ENCODE measurements at regions not wholly inside any gene's neighbourhood (a gene's known extent, or its start where the extent isn't known, plus 50 kb on each side); places are given as distances from the start of the nearest gene placed in this dataset.
"Not testable (repeated sequence)": the region's sequence is repeated elsewhere in the genome, so short reads cannot be mapped to it uniquely, and the experiment has no call there.

DNA sequence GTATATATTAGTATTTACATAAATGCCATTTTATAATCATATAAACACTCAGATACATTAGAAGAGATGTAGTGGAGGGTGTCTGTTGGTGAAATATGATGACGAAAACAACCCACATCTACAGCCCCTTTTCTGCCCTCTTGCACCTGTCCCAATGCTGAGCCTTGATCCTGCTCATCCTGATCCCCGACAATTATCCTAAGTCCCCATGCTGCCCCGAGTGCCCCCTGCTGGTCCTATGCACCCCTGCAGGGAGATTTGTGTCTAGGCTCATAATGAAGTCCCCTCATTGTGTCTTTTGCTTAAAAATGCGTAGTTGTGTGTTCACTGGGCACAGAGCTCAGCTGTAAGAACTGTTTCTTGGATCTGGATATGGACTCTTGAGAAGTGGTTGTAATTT, 554.5 kb downstream of the TMEM121 start:
- 49% methylated on average over 4 of the region's 4 CpGs; no CpG with 5 or more reads in 1 of the 2 donors for WGBS, 2 donors
- intact Hi-C loops (cut with DNase I), result no loop called here
- H3K4me1 ChIP-seq, result no peaks in the 10 kb centered on the region
- FAIRE-seq (no peak), ATAC-seq (no peak), DNase-seq (no peak)
- no peak overlapping the region for H3K4me3 ChIP-seq
- peaks cover 0 to 3% (median 0%) of the 10 kb centered on the region in 4 donors for H3K27me3 ChIP-seq
- H3K36me3 ChIP-seq, result no peaks in the 10 kb centered on the region
- TF ChIP-seq, protein P1, sequence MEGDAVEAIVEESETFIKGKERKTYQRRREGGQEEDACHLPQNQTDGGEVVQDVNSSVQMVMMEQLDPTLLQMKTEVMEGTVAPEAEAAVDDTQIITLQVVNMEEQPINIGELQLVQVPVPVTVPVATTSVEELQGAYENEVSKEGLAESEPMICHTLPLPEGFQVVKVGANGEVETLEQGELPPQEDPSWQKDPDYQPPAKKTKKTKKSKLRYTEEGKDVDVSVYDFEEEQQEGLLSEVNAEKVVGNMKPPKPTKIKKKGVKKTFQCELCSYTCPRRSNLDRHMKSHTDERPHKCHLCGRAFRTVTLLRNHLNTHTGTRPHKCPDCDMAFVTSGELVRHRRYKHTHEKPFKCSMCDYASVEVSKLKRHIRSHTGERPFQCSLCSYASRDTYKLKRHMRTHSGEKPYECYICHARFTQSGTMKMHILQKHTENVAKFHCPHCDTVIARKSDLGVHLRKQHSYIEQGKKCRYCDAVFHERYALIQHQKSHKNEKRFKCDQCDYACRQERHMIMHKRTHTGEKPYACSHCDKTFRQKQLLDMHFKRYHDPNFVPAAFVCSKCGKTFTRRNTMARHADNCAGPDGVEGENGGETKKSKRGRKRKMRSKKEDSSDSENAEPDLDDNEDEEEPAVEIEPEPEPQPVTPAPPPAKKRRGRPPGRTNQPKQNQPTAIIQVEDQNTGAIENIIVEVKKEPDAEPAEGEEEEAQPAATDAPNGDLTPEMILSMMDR (IDR thresholded peaks at IDR 0.05), result no peak
- no peak overlapping the region for H3K27ac ChIP-seq
- no peaks in the 10 kb centered on the region for H3K9me3 ChIP-seq

DNA sequence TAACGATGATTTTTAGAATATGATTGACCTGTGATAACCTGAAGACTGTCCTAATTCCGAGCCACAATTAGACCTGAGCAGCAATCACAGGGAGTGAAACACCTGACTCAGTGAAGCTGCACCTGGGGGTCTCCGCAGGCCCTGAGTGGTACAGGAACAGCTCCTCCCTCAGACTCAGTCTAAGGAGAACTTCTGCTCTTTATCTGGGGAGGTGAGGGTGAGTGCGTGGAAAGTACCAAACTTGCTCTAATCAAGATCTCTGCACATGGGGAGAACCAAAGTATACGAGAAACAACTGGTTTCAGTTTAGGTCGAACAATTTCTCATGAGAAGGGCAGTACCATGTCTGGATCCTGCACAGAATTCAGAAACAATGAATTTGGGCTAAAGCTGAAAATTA, 555.3 kb downstream of the TMEM121 start:
- FAIRE-seq; H3K27me3 ChIP-seq; H3K36me3 ChIP-seq; DNase-seq; H3K4me3 ChIP-seq; H3K27ac ChIP-seq; ATAC-seq; intact Hi-C loops (cut with DNase I); H3K9me3 ChIP-seq; H3K4me1 ChIP-seq: not testable (repeated sequence)
- 30 to 31% methylated on average over 3 to 4 of the region's 6 CpGs for WGBS, 2 donors

DNA sequence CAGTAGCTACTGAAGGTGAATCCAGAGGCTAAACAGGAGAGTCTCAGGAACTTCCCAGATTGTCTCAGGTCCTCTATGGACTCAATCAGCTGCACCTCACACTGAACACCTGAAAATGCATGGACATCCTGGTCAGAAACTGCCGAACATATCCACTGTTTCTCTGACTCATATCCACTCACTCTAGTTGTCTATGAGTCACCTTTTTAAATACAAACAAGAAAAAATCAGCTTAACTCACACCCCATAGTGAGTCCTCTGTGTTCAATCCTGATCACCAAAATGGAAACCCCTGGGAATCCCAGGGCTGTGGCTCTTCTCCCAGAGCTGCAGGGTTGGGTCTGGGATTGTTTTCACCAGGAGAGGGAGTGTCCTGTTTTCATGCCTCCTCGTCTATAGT, 556.7 kb downstream of the TMEM121 start:
- intact Hi-C loops (cut with DNase I), result no loop called here
- 32% methylated on average over 2 of the region's 2 CpGs; no CpG with 5 or more reads in 1 of the 2 donors for WGBS, 2 donors
- Histone ChIP-seq H3K36me3 (no peaks in the 10 kb centered on the region), H3K4me1 (no peaks in the 10 kb centered on the region), H3K27ac (no peak overlapping the region), H3K9me3 (no peaks in the 10 kb centered on the region), H3K4me3 (no peak overlapping the region), H3K27me3 (no peaks in the 10 kb centered on the region)
- no peak for ATAC-seq
- no peak for FAIRE-seq
- TF ChIP-seq, protein P1 (IDR thresholded peaks at IDR 0.05), result no peak
- DNase-seq, result no peak

DNA sequence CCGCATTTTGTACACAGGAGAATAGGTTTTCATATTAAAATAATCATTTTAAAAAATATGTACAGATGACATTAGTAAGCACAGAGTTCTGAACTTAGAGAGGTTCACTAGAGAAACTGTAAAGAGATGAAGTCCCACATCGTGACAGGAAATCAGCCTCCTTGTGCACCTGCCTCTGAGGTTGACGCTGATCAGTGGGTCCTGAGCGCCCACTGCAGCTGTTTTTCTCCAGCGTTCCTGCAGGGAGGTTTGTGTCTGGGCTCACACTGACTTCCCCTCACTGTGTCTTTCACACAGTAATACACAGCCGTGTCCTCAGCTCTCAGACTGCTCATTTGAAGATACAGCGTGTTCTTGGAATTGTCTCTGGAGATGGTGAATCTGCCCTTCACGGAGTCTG, 561.5 kb downstream of the TMEM121 start:
- WGBS, 2 donors, result 50% methylated on average over 8 of the region's 8 CpGs; no CpG with 5 or more reads in 1 of the 2 donors
- Histone ChIP-seq H3K27ac (no peak overlapping the region), H3K4me3 (no peak overlapping the region), H3K4me1 (no peaks in the 10 kb centered on the region), H3K9me3 (no peaks in the 10 kb centered on the region), H3K27me3 (no peaks in the 10 kb centered on the region), H3K36me3 (no peaks in the 10 kb centered on the region)
- TF ChIP-seq, protein P1 (IDR thresholded peaks at IDR 0.05), result no peak
- intact Hi-C loops (cut with DNase I), result no loop called here
- DNase-seq (no peak), FAIRE-seq (no peak), ATAC-seq (no peak)

DNA sequence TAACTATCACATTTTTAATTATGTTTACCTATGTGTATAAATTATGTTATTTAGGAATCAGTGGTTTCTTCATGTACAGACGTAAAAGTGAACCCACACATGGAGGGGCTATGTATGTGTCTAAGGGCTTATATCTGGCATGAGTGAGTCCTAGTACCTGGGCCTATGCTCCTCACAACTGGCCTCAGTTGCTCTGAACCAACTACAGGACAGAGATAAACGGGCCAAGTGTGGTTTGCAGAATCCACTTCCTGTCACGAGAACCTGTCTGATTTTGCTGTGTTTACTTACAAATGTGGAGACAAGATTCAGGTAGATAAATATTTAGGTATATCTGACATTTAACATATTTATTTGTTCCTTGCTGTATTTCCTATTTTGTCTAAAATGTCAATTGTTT, 562.5 kb downstream of the TMEM121 start:
- H3K27ac ChIP-seq; FAIRE-seq; DNase-seq; H3K36me3 ChIP-seq; intact Hi-C loops (cut with DNase I); H3K4me1 ChIP-seq; H3K9me3 ChIP-seq; H3K27me3 ChIP-seq; H3K4me3 ChIP-seq; ATAC-seq: not testable (repeated sequence)
- WGBS, 2 donors, result 51% methylated on average over 3 of the region's 3 CpGs; no CpG with 5 or more reads in 1 of the 2 donors

DNA sequence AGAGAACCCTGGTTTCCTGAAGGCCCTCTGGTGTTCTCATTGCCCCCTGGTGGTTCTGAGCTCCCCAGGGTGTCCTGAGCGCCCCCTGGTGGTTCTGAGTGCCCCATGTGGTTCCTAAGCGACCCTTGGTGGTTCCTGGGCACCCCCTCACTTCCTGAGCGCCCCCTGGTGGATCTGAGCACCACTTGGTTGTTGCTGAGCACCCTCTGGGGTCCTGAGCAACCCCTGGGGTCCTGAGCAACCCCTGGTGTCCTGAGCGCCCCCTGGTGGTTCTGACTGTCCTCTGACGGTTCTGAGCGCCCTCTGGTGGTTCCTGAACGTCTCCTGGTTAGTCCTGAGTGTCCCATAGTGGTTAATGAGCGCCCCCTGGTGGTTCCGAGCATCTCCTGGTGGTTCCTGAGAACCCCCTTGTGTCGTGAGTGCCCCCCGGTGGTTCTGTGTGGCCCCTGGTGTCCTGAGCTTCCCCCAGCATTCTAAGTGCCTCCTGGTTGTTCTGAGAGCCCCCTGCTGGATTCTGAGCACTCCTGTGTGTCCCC, 568.3 kb downstream of the TMEM121 start:
- Histone ChIP-seq H3K9me3 (no peaks in the 10 kb centered on the region), H3K36me3 (no peaks in the 10 kb centered on the region), H3K27ac (no peak overlapping the region), H3K4me3 (no peak overlapping the region), H3K27me3 (peaks cover 0 to 4% (median 0%) of the 10 kb centered on the region in 4 donors), H3K4me1 (no peaks in the 10 kb centered on the region)
- intact Hi-C loops (cut with DNase I), result no loop called here
- 28% methylated on average over 11 of the region's 11 CpGs; no CpG with 5 or more reads in 1 of the 2 donors for WGBS, 2 donors
- peak in 1 of 6 donors; percentile 41 for DNase-seq
- TF ChIP-seq, protein P1 (IDR thresholded peaks at IDR 0.05), result no peak
- no peak for ATAC-seq
- FAIRE-seq, result no peak
